ENCODE measurements at regions not wholly inside any gene's neighbourhood (a gene's known extent, or its start where the extent isn't known, plus 50 kb on each side); places are given as distances from the start of the nearest gene placed in this dataset.

GRCh38 chr13:59510386-59510785 lies 653.3 kb downstream of the DIAPH3 start:
- Histone ChIP-seq H3K79me2 (ENCODE audit: control insufficient read depth, insufficient read depth, low read length) (no peaks in the 10 kb centered on the region), H3K4me1 (ENCODE audit: control insufficient read depth, insufficient read depth, low read length) (no peaks in the 10 kb centered on the region), H4K20me1 (ENCODE audit: control insufficient read depth, insufficient read depth) (no peaks in the 10 kb centered on the region), H3K4me3 (no peak overlapping the region), H3K36me3 (ENCODE audit: control insufficient read depth in 2 of 2, insufficient read depth in 2 of 2, low read length in 1 of 2) (no peaks in the 10 kb centered on the region), H3K27me3 (replicated peaks in 1 of 2; ENCODE audit: control insufficient read depth in 2 of 2, insufficient read depth in 2 of 2, low read length in 1 of 2) (no peaks in the 10 kb centered on the region), H3K4me2 (ENCODE audit: control insufficient read depth, insufficient read depth) (no peak overlapping the region), H3K27ac (ENCODE audit: control insufficient read depth, insufficient read depth) (no peak overlapping the region), H3K9ac (ENCODE audit: control insufficient read depth, insufficient read depth, low read length) (no peak overlapping the region), H3K9me3 (replicated peaks; ENCODE audit: control insufficient read depth, insufficient read depth, low read length) (no peaks in the 10 kb centered on the region), H2AFZ (ENCODE audit: control insufficient read depth, low read depth, low read length) (no peak overlapping the region)
- DNase-seq (ENCODE audit: low read depth, low spot score): no peak
- intact Hi-C loops (cut with micrococcal nuclease; ENCODE audit: unreplicated experiment) (no loop called here), in situ Hi-C loops (cut with MboI) (no loop called here)
- CTCF ChIA-PET: interaction anchor here (1.0 kb wide), 1 partner anchor 11 kb away, joined by 3 read pairs; no protein-coding TSS in a partner anchor
- no TSS peak for BruUV-seq (replicated peaks)
- FAIRE-seq: no peak
- SMC1A ChIA-PET (ENCODE audit: uncharacterized antibody, unreplicated experiment): interaction anchor here (1.3 kb wide), 1 partner anchor 98 kb away, joined by 3 read pairs; no protein-coding TSS in a partner anchor
- POLR2A ChIA-PET: no interaction called here
- no peak for ATAC-seq
- RAD21 ChIA-PET (ENCODE audit: unreplicated experiment): no interaction called here
- WGBS (ENCODE audit: insufficient coverage, insufficient replicate concordance, low lambda C conversion rate, missing lambda C conversion rate): 3% methylated on average over 4 of the region's 4 CpGs
- TF ChIP-seq HCFC1 (IDR thresholded peaks at IDR 0.05; ENCODE audit: low read length): no peak
- no peak for TF ChIP-seq MTA3 (IDR thresholded peaks at IDR 0.05; ENCODE audit: borderline replicate concordance, low read length)
- no peak for TF ChIP-seq SMC3 (IDR thresholded peaks at IDR 0.05; ENCODE audit: borderline replicate concordance, low read length)
- TF ChIP-seq, protein P1, sequence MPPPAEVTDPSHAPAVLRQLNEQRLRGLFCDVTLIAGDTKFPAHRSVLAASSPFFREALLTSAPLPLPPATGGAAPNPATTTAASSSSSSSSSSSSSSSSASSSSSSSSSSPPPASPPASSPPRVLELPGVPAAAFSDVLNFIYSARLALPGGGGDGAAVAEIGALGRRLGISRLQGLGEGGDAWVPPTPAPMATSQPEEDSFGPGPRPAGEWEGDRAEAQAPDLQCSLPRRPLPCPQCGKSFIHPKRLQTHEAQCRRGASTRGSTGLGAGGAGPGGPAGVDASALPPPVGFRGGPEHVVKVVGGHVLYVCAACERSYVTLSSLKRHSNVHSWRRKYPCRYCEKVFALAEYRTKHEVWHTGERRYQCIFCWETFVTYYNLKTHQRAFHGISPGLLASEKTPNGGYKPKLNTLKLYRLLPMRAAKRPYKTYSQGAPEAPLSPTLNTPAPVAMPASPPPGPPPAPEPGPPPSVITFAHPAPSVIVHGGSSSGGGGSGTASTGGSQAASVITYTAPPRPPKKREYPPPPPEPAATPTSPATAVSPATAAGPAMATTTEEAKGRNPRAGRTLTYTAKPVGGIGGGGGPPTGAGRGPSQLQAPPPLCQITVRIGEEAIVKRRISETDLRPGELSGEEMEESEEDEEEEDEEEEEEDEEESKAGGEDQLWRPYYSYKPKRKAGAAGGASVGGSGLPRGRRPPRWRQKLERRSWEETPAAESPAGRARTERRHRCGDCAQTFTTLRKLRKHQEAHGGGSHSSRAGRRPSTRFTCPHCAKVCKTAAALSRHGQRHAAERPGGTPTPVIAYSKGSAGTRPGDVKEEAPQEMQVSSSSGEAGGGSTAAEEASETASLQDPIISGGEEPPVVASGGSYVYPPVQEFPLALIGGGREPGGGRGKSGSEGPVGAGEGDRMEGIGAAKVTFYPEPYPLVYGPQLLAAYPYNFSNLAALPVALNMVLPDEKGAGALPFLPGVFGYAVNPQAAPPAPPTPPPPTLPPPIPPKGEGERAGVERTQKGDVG (CRISPR knock-in tag; IDR thresholded peaks at IDR 0.05): no peak
- TF ChIP-seq ASH2L (IDR thresholded peaks at IDR 0.05; ENCODE audit: borderline replicate concordance, low read depth): no peak
- no peak for TF ChIP-seq NR2F1 (conservative IDR thresholded peaks at IDR 0.05)
- TF ChIP-seq YBX1 (IDR thresholded peaks at IDR 0.05): no peak
- no peak for TF ChIP-seq CBX3 (IDR thresholded peaks at IDR 0.05; ENCODE audit: borderline replicate concordance, low read depth)
- no peak for TF ChIP-seq RUNX3 (IDR thresholded peaks at IDR 0.05; ENCODE audit: low read length)
- no peak for TF ChIP-seq HDAC6 (IDR thresholded peaks at IDR 0.05; ENCODE audit: unreplicated experiment)
- TF ChIP-seq JUNB (IDR thresholded peaks at IDR 0.05): no peak
- no peak for TF ChIP-seq IRF5 (IDR thresholded peaks at IDR 0.05; ENCODE audit: borderline replicate concordance)
- no peak for TF ChIP-seq ZBTB11 (CRISPR knock-in tag; IDR thresholded peaks at IDR 0.05)
- no peak for TF ChIP-seq PAX5 (IDR thresholded peaks at IDR 0.05; ENCODE audit: borderline replicate concordance, low read depth, low read length)
- no peak for TF ChIP-seq SMARCA5 (IDR thresholded peaks at IDR 0.05)
- no peak for TF ChIP-seq CHD1 (IDR thresholded peaks at IDR 0.05; ENCODE audit: low read depth, low read length)
